ENCODE measurements at regions not wholly inside any gene's neighbourhood (a gene's known extent, or its start where the extent isn't known, plus 50 kb on each side); places are given as distances from the start of the nearest gene placed in this dataset.

DNA sequence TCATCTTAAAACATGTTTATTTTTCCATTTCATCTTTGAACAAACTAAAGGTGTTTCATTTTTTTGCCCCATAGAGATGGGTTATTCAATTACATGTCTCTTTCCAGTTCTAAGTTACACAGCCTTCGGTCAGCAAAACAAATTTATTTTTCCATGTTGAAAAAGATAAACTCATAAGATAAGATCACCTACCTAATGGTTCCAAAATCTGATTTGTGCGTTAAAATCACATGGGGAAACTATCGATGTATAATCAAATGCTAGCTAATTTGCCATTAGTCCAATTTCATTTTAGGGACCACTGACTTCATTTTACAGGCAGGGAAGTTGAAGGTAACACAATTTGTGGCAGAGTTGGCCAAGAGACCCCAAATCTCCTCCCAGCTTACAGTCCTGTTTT lies 67.2 kb upstream of the ACSL1 start:
- no peaks in the 10 kb centered on the region for H3K36me3 ChIP-seq
- no peak overlapping the region for H3K4me3 ChIP-seq
- no peak for DNase-seq
- peaks cover 0 to 68% of the 10 kb centered on the region in 2 donors for H3K4me1 ChIP-seq
- no peak for ATAC-seq
- no peak overlapping the region for H3K27ac ChIP-seq
- TF ChIP-seq CTCF (IDR thresholded peaks at IDR 0.05), result no peak
- H3K27me3 ChIP-seq, result peaks cover 0 to 14% of the 10 kb centered on the region in 2 donors
- intact Hi-C loops (cut with DNase I), result no loop called here
- H3K9me3 ChIP-seq, result no peaks in the 10 kb centered on the region

DNA sequence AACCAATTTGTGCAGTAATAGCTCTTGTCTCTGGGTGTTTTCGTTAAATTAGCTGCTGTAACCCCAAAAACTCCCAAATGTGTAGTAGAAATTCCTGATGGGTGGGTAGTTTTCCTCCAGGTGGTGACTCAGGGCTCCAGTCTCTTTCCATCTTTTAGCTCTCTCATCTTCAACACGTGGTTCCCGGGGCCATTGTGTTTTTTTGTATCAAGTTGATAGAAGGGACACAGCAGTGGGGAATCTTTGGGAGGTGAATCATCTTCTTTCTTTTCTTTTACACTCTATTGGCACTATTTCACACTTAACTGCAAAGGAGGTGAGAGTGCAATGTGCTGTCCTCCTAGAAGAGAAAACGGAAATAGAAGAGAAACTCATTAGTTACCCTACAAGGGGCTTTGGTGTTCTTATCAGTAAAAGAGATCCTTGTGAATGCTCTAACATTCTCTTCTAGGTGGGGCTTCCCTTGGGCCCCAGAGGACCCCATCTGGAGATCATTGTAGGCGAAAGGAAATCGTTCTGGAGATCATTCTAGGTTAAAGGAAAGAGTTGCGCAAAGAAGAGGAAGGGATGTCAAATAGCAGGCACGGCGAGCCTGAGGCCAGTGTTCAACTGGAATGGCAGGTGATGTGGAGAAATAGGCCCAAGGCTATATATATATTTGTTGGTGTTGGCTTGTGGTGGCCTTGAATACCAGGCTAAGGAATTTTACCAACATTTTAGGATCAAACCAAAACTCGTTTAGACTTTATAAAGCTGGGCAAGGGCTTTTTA lies 68.2 kb upstream of the ACSL1 start:
- peaks cover 0 to 10% of the 10 kb centered on the region in 2 donors for H3K27me3 ChIP-seq
- intact Hi-C loops (cut with DNase I), result no loop called here
- H3K4me1 ChIP-seq, result peaks cover 0 to 68% of the 10 kb centered on the region in 2 donors
- DNase-seq (no peak), ATAC-seq (no peak)
- no peak overlapping the region for H3K4me3 ChIP-seq
- no peaks in the 10 kb centered on the region for H3K9me3 ChIP-seq
- peak overlapping the region in 1 of 2 donors; percentile 82 for H3K27ac ChIP-seq
- TF ChIP-seq CTCF (IDR thresholded peaks at IDR 0.05), result no peak
- H3K36me3 ChIP-seq, result no peaks in the 10 kb centered on the region

GRCh38 chr4:184895012-184895695 lies 69.4 kb upstream of the ACSL1 start:
- intact Hi-C loops (cut with DNase I), result no loop called here

GRCh38 chr4:184896868-184897715 lies 71.3 kb upstream of the ACSL1 start:
- Histone ChIP-seq H3K27me3 (peaks cover 0 to 4% of the 10 kb centered on the region in 2 donors), H3K36me3 (no peaks in the 10 kb centered on the region), H3K4me3 (no peak overlapping the region), H3K27ac (peak overlapping the region in 1 of 2 donors; percentile 82), H3K4me1 (peaks cover 0 to 66% of the 10 kb centered on the region in 2 donors), H3K9me3 (no peaks in the 10 kb centered on the region)
- intact Hi-C loops (cut with DNase I), result no loop called here
- peak; percentile 70 for ATAC-seq
- peak in 2 of 4 donors; percentile 70 to 88 for DNase-seq
- TF ChIP-seq CTCF (IDR thresholded peaks at IDR 0.05), result no peak

More at GRCh38 chr4:184895012-184895695, 69.4 kb upstream of the ACSL1 start:
- no peak for DNase-seq
- H3K27ac ChIP-seq, result peak overlapping the region in 1 of 2 donors; percentile 82
- no peaks in the 10 kb centered on the region for H3K36me3 ChIP-seq
- no peak for TF ChIP-seq CTCF (IDR thresholded peaks at IDR 0.05)
- ATAC-seq, result no peak
- H3K27me3 ChIP-seq, result peaks cover 0 to 4% of the 10 kb centered on the region in 2 donors
- no peak overlapping the region for H3K4me3 ChIP-seq
- H3K9me3 ChIP-seq, result no peaks in the 10 kb centered on the region
- peaks cover 0 to 69% of the 10 kb centered on the region in 2 donors for H3K4me1 ChIP-seq
